BLaER1 (cell line): ENCODE measurements at regions not wholly inside any gene's neighbourhood (a gene's known extent, or its start where the extent isn't known, plus 50 kb on each side); places are given as distances from the start of the nearest gene placed in this dataset.
"Not testable (repeated sequence)": the region's sequence is repeated elsewhere in the genome, so short reads cannot be mapped to it uniquely, and the experiment has no call there.

Experiments
- H3K27ac ChIP-seq: shearing (Covaris generic); formaldehyde crosslinking; 2 replicates; pipeline ENCODE4 v1.8.1; 2022
- H3K27me3 ChIP-seq: shearing (Covaris generic); formaldehyde crosslinking; 2 replicates; pipeline ENCODE4 v1.8.1; 2022
- H3K36me3 ChIP-seq: shearing (Covaris generic); formaldehyde crosslinking; 2 replicates; pipeline ENCODE4 v1.8.1; 2022
- H3K4me1 ChIP-seq: shearing (Covaris generic); formaldehyde crosslinking; 2 replicates; pipeline ENCODE4 v1.8.1; 2022
- H3K4me2 ChIP-seq: shearing (Covaris generic); formaldehyde crosslinking; 2 replicates; pipeline ENCODE4 v1.8.1; 2022
- H3K4me3 ChIP-seq: shearing (Covaris generic); formaldehyde crosslinking; 2 replicates; pipeline ENCODE4 v1.8.1; 2022
- H3K9ac ChIP-seq: shearing (Covaris generic); formaldehyde crosslinking; 2 replicates; pipeline ENCODE4 v1.8.1; 2022
- H3K9me3 ChIP-seq: shearing (Covaris generic); formaldehyde crosslinking; 2 replicates; pipeline ENCODE4 v1.8.1; 2022
- H4K20me1 ChIP-seq: shearing (Covaris generic); formaldehyde crosslinking; 2 replicates; pipeline ENCODE4 v1.8.1; 2022
- Cebpa-rat ChIP-seq: shearing (Covaris generic); IDR thresholded peaks from 2 replicates; pipeline ENCODE4 v1.8.1; 2022

DNA sequence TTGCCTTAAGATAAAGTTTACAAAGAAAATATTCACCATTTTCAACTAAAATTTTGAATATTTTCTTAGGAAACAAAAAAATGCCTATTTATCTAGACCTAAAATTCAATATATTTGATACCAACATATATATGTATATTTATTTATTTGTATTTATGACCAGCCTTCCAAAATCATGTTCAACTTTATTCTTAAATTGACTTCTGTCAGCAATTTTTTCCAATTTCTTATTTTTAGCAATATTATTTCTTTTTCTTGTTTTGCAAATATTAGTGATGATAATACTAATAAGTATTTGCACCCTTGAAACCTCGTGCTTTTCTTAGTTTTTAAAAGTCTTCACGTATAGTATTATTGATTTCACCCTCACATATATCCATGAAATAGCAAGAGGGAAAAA lies 68.2 kb upstream of the PHLPP1 start:
- Histone ChIP-seq H3K4me1 (peaks cover 34% of the 10 kb centered on the region), H3K36me3 (no peaks in the 10 kb centered on the region), H3K9ac (no peak overlapping the region), H3K27ac (no peak overlapping the region), H3K27me3 (no peaks in the 10 kb centered on the region), H4K20me1 (no peaks in the 10 kb centered on the region), H3K4me3 (no peak overlapping the region), H3K4me2 (0 out of 2 replicates have a peak overlapping the region, but pooled peaks have one; percentile 15), H3K9me3 (peaks cover 24% of the 10 kb centered on the region)
- TF ChIP-seq Cebpa-rat: no peak

DNA sequence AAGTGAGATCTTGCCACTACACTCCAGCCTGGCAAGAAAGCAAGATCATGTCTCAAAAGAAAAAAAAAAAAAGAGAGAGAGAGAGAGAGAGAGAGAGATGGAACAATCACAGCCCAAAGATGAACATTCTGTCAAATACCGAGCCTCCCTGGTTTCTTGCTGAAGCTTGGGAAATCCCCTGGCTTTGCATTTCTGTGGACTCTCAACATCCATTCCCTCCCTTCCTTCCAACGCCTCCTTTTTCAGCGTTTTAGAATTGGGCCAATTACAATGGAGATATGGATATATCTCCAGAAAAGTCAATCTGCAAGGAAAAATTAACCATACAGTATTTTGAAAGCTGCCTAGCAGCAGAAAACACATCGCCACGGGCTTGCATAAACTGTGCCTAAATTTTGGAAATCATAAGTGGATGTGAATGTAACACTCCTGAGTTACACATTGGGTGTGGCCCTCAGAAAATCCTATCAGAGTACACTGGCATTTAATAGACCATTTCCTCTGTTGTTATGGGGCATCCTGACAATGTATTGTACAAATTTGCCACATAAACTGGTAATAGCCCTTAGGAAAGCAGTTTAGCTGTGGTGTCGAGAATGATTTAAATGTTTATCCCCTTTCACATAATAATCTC lies 67.2 kb upstream of the PHLPP1 start:
- Histone ChIP-seq H3K36me3 (no peaks in the 10 kb centered on the region), H3K27ac (no peak overlapping the region), H3K4me1 (peaks cover 44% of the 10 kb centered on the region), H3K27me3 (no peaks in the 10 kb centered on the region), H3K9ac (no peak overlapping the region), H4K20me1 (no peaks in the 10 kb centered on the region), H3K4me3 (no peak overlapping the region), H3K4me2 (no peak overlapping the region), H3K9me3 (peaks cover 19% of the 10 kb centered on the region)
- no peak for TF ChIP-seq Cebpa-rat

DNA sequence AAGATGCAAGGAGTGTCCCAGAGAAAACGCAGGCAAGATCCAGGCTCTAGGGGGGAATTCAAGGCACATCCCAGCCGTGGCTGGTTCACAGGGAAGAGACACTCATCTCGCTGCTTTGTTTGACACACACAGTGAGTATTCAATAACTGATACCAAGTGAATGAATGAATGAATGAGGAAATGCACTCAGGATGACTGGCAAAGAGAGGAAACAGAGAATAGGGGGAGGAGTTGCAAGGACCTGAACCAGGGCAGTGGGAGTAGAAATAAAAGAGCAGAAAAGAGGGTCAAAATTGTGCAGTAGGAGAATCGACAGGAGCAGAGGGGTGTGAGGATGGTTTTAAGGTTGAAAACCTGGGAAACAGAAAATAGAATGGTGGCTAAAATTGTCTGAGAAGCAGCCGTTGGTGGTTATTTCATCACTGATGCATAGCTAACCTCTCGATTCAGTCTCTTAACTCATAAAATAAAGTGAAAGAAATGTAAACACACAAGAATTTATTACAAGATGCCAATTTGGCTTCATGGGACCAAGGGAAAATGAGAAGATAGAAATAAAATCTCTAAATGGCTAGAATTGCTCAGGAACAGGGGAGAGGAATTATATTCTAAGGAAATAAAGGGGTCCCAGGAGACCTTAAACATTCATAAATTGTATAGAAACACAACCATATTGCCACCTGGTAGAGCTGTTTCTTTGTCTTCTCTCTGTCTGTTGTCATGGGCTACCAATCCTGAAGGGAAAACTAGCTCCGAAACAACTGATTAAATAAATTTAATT lies 63.9 kb upstream of the PHLPP1 start:
- Histone ChIP-seq H3K27me3 (no peaks in the 10 kb centered on the region), H3K4me3 (peak overlapping the region; percentile 59), H4K20me1 (no peaks in the 10 kb centered on the region), H3K27ac (peak overlapping the region; percentile 89), H3K36me3 (no peaks in the 10 kb centered on the region), H3K9ac (peak overlapping the region; percentile 77), H3K9me3 (no peaks in the 10 kb centered on the region), H3K4me1 (peaks cover 58% of the 10 kb centered on the region), H3K4me2 (peak overlapping the region; percentile 89)
- TF ChIP-seq Cebpa-rat: no peak

DNA sequence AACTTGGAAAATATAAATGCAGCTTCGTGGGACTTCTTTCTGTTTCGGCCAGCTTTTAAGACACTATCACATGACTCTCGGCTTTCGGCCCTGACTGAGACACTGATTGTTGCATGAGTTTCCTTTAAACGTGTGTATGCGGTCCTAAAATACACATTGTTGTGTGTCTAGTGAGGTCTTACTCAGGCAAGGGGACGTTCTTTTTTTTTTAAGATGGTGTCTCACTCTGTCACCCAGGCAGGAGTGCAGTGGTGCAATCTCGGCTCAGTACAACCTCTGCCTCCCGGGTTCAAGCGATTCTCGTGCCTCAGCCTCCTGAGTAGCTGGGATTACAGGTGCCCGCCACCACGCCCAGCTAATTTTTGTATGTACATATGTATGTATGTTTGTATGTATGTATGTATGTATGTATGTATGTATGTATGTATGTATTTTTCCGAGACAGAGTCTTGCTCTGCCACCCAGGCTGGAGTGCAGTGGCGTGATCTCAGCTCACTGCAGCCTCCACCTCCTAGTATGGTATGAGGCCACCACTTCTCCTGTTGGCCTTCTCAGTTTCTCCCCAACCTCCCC lies 63.2 kb upstream of the PHLPP1 start:
- peak overlapping the region; percentile 89 for H3K27ac ChIP-seq
- not testable (repeated sequence) for H3K9me3 ChIP-seq, H4K20me1 ChIP-seq, H3K36me3 ChIP-seq, H3K27me3 ChIP-seq
- peak overlapping the region; percentile 89 for H3K4me2 ChIP-seq
- peak overlapping the region; percentile 59 for H3K4me3 ChIP-seq
- peaks cover 58% of the 10 kb centered on the region for H3K4me1 ChIP-seq
- H3K9ac ChIP-seq: peak overlapping the region; percentile 77

DNA sequence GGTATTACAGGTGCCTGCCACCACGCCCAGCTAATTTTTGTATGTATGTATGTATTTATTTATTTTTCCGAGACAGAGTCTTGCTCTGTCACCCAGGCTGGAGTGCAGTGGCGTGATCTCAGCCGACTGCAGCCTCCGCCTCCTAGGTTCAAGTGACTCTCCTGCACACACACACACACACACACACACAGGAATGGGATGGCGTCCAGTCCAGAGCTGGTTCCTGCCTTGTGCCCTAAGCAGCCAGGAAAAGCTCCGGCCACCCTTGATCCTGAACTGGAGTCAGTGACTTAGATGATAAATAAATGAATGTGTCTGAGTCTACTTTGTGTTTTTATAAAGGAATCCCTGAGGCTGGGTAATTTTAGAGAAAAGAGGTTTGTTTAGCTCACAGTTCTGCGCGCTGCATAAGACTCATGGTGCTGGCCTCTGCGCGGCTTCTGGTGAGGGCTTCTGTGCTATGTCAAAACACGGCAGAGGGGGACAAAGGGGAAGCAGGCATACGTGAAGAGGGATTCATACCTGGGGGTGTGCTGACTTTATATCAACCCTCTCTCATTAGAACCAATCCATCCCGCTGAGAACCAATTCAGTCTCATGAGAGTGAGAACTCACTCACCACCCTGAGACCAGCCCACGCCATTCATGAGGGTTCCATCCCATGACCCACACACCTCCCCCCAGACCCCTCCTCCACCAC lies 59.7 kb upstream of the PHLPP1 start:
- no peak overlapping the region; the same call in 1 of the 2 replicates for H3K27ac ChIP-seq
- H3K4me3 ChIP-seq: no peak overlapping the region
- H3K9me3 ChIP-seq: peaks cover 5% of the 10 kb centered on the region; the same call in 1 of the 2 replicates
- H4K20me1 ChIP-seq: no peaks in the 10 kb centered on the region
- no peaks in the 10 kb centered on the region for H3K27me3 ChIP-seq
- H3K4me1 ChIP-seq: peaks cover 33% of the 10 kb centered on the region
- no peaks in the 10 kb centered on the region for H3K36me3 ChIP-seq
- no peak overlapping the region for H3K4me2 ChIP-seq
- H3K9ac ChIP-seq: no peak overlapping the region
- TF ChIP-seq Cebpa-rat: no peak

DNA sequence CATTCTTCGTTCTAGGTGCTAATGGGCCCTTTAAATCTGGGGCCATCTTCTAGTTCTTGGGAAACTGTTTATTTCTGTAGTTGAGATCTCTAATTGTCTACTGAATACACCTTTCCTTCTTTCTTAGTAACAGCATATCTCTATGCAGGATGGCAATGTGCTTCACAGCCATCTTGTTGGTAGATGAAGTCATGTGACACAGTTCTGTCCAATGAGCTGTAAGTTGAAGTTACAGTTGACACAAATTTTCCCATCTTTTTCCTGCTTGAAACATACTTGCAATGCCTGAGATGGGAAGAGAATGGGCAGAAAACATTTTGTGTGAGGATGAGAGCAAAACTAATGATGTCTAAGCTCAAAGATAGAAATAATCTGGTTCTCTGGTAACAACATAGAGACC lies 57.3 kb upstream of the PHLPP1 start:
- no peak overlapping the region for H3K4me2 ChIP-seq
- no peaks in the 10 kb centered on the region for H3K27me3 ChIP-seq
- H3K36me3 ChIP-seq: no peaks in the 10 kb centered on the region
- peaks cover 5% of the 10 kb centered on the region; the same call in 1 of the 2 replicates for H3K9me3 ChIP-seq
- no peak overlapping the region for H3K9ac ChIP-seq
- no peaks in the 10 kb centered on the region for H4K20me1 ChIP-seq
- H3K4me1 ChIP-seq: peaks cover 15% of the 10 kb centered on the region
- H3K27ac ChIP-seq: no peak overlapping the region
- no peak overlapping the region for H3K4me3 ChIP-seq
- TF ChIP-seq Cebpa-rat: no peak

DNA sequence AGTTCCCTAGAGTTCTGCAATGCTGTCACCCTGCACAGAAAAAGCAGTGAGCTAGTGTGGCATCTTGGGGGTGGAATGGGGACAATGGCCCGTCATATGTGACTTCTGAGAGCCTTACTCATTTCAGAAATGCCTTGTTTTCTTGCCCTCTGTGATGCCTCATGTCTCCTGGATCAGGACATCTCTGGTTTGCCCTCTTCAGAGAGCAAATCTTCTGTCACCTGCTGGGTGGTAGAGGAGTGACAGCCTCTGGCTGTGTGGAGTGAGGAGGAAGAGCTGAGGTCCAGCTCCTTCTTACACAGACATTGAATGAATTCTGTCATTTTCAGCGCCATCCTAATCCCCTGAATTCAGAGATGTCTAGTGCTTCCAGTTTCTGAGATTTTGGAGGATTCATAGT lies 55.6 kb upstream of the PHLPP1 start:
- Histone ChIP-seq H3K27ac (no peak overlapping the region), H4K20me1 (no peaks in the 10 kb centered on the region), H3K36me3 (no peaks in the 10 kb centered on the region), H3K4me2 (no peak overlapping the region), H3K4me1 (0 out of 2 replicates have a peak, but pooled peaks cover 7% of the 10 kb centered on the region), H3K9ac (no peak overlapping the region), H3K4me3 (no peak overlapping the region), H3K27me3 (no peaks in the 10 kb centered on the region), H3K9me3 (peaks cover 5% of the 10 kb centered on the region; the same call in 1 of the 2 replicates)
- TF ChIP-seq Cebpa-rat: no peak

DNA sequence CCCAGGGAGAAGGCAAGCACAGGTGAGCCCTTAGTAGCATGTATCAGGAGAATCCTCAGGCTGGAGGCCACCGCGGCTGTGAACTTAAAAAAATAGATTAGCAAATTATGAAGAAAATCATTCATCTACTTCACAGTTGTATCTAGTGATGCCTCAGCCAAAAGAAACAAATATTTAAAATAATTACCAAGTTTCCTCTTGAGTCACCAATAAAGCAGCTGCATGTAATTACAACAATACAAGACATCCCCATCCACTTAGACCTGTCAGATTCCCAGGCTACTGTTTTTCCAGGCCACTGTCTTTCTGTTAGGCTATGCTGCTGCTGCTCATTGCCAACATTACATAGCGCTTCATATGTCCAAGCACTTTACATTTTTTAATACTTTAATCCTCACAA lies 54.6 kb upstream of the PHLPP1 start:
- TF ChIP-seq Cebpa-rat: no peak
- Histone ChIP-seq H3K4me3 (no peak overlapping the region), H3K36me3 (no peaks in the 10 kb centered on the region)

DNA sequence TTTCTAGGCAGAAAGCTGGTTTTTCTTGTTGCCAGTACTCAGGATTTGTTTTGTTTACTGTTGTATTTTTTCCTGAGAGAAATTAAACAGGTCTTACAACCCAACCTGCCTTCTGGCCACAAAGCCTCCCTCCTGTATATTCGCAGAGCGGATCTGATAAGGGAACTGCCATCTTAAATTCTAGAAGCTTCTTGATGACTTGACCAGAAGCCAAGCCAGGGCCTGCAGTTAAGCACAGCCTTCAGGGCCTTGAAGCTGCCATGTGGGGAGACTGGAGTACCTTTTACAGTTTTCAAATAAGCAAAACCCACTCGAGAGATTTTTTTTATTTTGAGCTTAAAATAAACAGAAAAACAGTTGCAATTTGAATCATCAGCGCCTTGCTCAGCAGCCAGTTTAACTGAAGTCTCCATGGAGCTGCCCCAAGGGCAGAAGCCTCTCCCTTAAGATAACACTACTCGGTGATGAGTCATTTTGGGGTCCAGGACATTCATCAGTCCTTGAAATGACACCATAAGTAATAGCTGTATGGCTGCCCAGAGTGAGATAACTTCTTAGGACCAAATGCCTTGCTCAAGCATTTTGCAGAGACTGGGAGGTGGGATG lies 51.5 kb upstream of the PHLPP1 start:
- no peak overlapping the region for H3K9ac ChIP-seq
- H3K4me1 ChIP-seq: 0 out of 2 replicates have a peak, but pooled peaks cover 7% of the 10 kb centered on the region
- no peaks in the 10 kb centered on the region for H3K36me3 ChIP-seq
- no peak overlapping the region for H3K4me2 ChIP-seq
- no peak overlapping the region for H3K4me3 ChIP-seq
- no peaks in the 10 kb centered on the region for H3K9me3 ChIP-seq
- H3K27me3 ChIP-seq: no peaks in the 10 kb centered on the region
- no peaks in the 10 kb centered on the region for H4K20me1 ChIP-seq
- TF ChIP-seq Cebpa-rat: no peak
- H3K27ac ChIP-seq: no peak overlapping the region

More for the DNA sequence above, 54.6 kb upstream of the PHLPP1 start:
- peaks cover 5% of the 10 kb centered on the region; the same call in 1 of the 2 replicates for H3K9me3 ChIP-seq
- no peak overlapping the region for H3K9ac ChIP-seq
- 0 out of 2 replicates have a peak, but pooled peaks cover 7% of the 10 kb centered on the region for H3K4me1 ChIP-seq
- H3K27me3 ChIP-seq: no peaks in the 10 kb centered on the region
- no peak overlapping the region for H3K4me2 ChIP-seq
- H3K27ac ChIP-seq: no peak overlapping the region
- H4K20me1 ChIP-seq: no peaks in the 10 kb centered on the region
